Panc1 (cell line): ENCODE measurements at regions not wholly inside any gene's neighbourhood (a gene's known extent, or its start where the extent isn't known, plus 50 kb on each side); places are given as distances from the start of the nearest gene placed in this dataset.

ENCODE experiments used
- ATAC-seq: fragments of 200-7000 bp; cut with Tn5 transposase; 2 replicates; pipeline ENCODE4 v1.9.1; 2020; ENCODE audit warnings: mild to moderate bottlenecking, moderate library complexity
- BruUV-seq: library from RNA; stranded (reverse); fragments of 400-500 nt; replicated peaks from 2 replicates; lab custom pipeline; 2021; lab: Mats Ljungman, UMichigan
- CTCF ChIA-PET: fragments of 300-600 bp; sonication (Branson Sonifier 250); formaldehyde crosslinking; loops from one replicate; lab custom pipeline; 2022; ENCODE audit warnings: antibody characterized with exemption; lab: Charles Lee
- POLR2A ChIA-PET: fragments of 300-600 bp; sonication (Branson Sonifier 250); formaldehyde crosslinking; loops from one replicate; lab custom pipeline; 2022; ENCODE audit warnings: antibody characterized with exemption; lab: Charles Lee
- DNase-seq: peaks from one replicate; pipeline ENCODE4 v3.0.0-alpha.2; 2010; ENCODE audit warnings: low read depth, low spot score
- H3K27ac ChIP-seq: 2 replicates; pipeline ENCODE4 v1.5.1; 2011; ENCODE audit warnings: mild to moderate bottlenecking, low read length, inconsistent platforms
- H3K27me3 ChIP-seq: fragments of 200-500 bp; sonication (Bioruptor generic); 2 replicates; pipeline ENCODE4 v1.6.0; 2014; ENCODE audit warnings: low read length, inconsistent platforms; ENCODE audit not compliant: control insufficient read depth, insufficient read depth
- H3K36me3 ChIP-seq: fragments of 200-500 bp; sonication (Bioruptor generic); 2 replicates; pipeline ENCODE4 v1.5.1; 2014; ENCODE audit warnings: inconsistent platforms, mild to moderate bottlenecking, low read length, moderate library complexity; ENCODE audit not compliant: control insufficient read depth, insufficient read depth
- H3K4me1 ChIP-seq: 2 replicates; pipeline ENCODE4 v1.5.1; 2011; ENCODE audit warnings: inconsistent platforms, mild to moderate bottlenecking, low read length, moderate library complexity; ENCODE audit not compliant: control insufficient read depth, insufficient read depth
- H3K4me3 ChIP-seq, 2 experiments: 2 replicates each; pipeline ENCODE4 v1.5.1; 2011 to 2012; ENCODE audit warnings: low read depth in 2 of 2, low read length in 2 of 2, mild to moderate bottlenecking in 2 of 2, inconsistent platforms in 1 of 2, moderate library complexity in 1 of 2
- H3K9me3 ChIP-seq: fragments of 200-500 bp; sonication (Bioruptor generic); 2 replicates; pipeline ENCODE4 v1.5.1; 2014; ENCODE audit warnings: low read depth, mild to moderate bottlenecking, inconsistent platforms, low read length, moderate library complexity; ENCODE audit not compliant: control insufficient read depth, insufficient read depth
- POLR2AphosphoS5 ChIP-seq: IDR thresholded peaks from 2 replicates; pipeline ENCODE4 v1.6.1; 2012; ENCODE audit warnings: mild to moderate bottlenecking, low read depth, low read length, moderate library complexity
- SIN3A ChIP-seq: IDR thresholded peaks from 2 replicates; pipeline ENCODE4 v1.6.1; 2012; ENCODE audit warnings: low read depth, mild to moderate bottlenecking, low read length, moderate library complexity, borderline replicate concordance; ENCODE audit not compliant: insufficient read depth
- TCF7L2 ChIP-seq: IDR thresholded peaks from 2 replicates; pipeline ENCODE4 v1.6.1; 2011; ENCODE audit warnings: mild to moderate bottlenecking, low read depth, low read length, inconsistent platforms
- in situ Hi-C: cut with HindIII; loops from 2 replicates; pipeline ENCODE4 v1.10.0; 2016; ENCODE audit warnings: low sequenced_read_pairs, low pct_unique_long_range_greater_than_20kb
- intact Hi-C: fragments of 100-400 bp; cut with micrococcal nuclease; formaldehyde crosslinking; loops from one replicate; pipeline ENCODE4 v1.10.0; 2022; ENCODE audit not compliant: unreplicated experiment
- TF ChIP-seq, protein P1 (sequence below): fragments of 450-650 bp; IDR thresholded peaks from 2 replicates; pipeline ENCODE4 v1.5.1; 2017; ENCODE audit warnings: mild to moderate bottlenecking
- TF ChIP-seq, protein P2 (sequence below), 2 experiments: IDR thresholded peaks; 2 replicates each; pipeline ENCODE4 v1.6.1; 2011 to 2012; ENCODE audit warnings: low read depth in 2 of 2, control low read depth in 1 of 2, low read length in 1 of 2, mild to moderate bottlenecking in 1 of 2, moderate library complexity in 1 of 2; ENCODE audit not compliant: insufficient read depth in 1 of 2

DNA sequence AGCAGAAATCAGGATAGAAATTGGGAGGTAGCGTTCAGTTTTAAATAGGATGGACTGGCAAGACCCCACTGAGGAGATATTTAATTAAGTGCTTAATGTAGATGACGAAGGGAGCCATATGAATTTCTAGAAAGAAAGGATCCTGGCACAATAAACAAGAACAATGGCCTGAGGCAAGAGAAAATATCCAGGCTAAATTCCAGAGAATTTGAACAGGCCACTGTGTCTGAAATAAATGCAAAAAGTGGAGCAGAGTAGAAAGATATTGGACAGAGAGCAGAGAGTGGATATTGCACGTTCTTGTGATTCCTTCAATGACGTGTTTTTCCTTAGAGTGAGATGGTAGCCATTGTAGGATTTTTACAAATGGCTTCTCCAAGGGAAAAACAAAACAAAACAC lies 1504.8 kb downstream of the C4orf33 start:
- CTCF ChIA-PET, result no interaction called here
- Histone ChIP-seq H3K27me3 (no peaks in the 10 kb centered on the region), H3K4me3 (no peak overlapping the region), H3K9me3 (no peaks in the 10 kb centered on the region), H3K36me3 (no peaks in the 10 kb centered on the region), H3K4me1 (no peaks in the 10 kb centered on the region; the same call in 1 of the 2 replicates), H3K27ac (no peak overlapping the region)
- in situ Hi-C loops (no loop called here), intact Hi-C loops (no loop called here)
- TF ChIP-seq, protein P1, sequence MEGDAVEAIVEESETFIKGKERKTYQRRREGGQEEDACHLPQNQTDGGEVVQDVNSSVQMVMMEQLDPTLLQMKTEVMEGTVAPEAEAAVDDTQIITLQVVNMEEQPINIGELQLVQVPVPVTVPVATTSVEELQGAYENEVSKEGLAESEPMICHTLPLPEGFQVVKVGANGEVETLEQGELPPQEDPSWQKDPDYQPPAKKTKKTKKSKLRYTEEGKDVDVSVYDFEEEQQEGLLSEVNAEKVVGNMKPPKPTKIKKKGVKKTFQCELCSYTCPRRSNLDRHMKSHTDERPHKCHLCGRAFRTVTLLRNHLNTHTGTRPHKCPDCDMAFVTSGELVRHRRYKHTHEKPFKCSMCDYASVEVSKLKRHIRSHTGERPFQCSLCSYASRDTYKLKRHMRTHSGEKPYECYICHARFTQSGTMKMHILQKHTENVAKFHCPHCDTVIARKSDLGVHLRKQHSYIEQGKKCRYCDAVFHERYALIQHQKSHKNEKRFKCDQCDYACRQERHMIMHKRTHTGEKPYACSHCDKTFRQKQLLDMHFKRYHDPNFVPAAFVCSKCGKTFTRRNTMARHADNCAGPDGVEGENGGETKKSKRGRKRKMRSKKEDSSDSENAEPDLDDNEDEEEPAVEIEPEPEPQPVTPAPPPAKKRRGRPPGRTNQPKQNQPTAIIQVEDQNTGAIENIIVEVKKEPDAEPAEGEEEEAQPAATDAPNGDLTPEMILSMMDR, result no peak
- TF ChIP-seq POLR2AphosphoS5, result no peak
- DNase-seq (no peak), ATAC-seq (no peak)
- BruUV-seq, result no TSS peak
- POLR2A ChIA-PET, result no interaction called here

DNA sequence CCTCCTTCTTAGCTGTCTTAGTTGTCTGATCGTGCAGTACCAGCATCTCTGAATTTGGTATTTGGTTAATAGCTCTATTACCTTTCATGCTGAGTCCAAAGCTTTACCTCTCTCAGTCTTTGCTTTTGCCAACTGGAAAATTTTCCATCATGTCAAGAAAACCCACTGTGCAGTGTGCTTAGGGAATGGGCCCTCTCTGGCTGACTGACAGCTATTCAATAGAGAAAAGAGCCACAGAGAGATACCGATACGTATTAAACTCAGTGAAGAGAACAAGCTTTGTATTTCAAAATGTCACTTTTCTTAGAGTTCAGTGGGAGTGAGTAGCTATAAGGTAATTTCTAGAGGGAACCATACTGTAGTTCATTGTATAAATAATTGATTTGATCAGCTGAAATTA lies 1507.1 kb downstream of the C4orf33 start:
- no peak for DNase-seq
- CTCF ChIA-PET, result no interaction called here
- Histone ChIP-seq H3K27me3 (no peaks in the 10 kb centered on the region), H3K4me1 (no peaks in the 10 kb centered on the region; the same call in 1 of the 2 replicates), H3K4me3 (no peak overlapping the region), H3K9me3 (no peaks in the 10 kb centered on the region), H3K36me3 (no peaks in the 10 kb centered on the region), H3K27ac (no peak overlapping the region)
- no TSS peak for BruUV-seq
- intact Hi-C loops, result no loop called here
- TF ChIP-seq POLR2AphosphoS5, result no peak
- TF ChIP-seq SIN3A, result no peak
- TF ChIP-seq, protein P2, sequence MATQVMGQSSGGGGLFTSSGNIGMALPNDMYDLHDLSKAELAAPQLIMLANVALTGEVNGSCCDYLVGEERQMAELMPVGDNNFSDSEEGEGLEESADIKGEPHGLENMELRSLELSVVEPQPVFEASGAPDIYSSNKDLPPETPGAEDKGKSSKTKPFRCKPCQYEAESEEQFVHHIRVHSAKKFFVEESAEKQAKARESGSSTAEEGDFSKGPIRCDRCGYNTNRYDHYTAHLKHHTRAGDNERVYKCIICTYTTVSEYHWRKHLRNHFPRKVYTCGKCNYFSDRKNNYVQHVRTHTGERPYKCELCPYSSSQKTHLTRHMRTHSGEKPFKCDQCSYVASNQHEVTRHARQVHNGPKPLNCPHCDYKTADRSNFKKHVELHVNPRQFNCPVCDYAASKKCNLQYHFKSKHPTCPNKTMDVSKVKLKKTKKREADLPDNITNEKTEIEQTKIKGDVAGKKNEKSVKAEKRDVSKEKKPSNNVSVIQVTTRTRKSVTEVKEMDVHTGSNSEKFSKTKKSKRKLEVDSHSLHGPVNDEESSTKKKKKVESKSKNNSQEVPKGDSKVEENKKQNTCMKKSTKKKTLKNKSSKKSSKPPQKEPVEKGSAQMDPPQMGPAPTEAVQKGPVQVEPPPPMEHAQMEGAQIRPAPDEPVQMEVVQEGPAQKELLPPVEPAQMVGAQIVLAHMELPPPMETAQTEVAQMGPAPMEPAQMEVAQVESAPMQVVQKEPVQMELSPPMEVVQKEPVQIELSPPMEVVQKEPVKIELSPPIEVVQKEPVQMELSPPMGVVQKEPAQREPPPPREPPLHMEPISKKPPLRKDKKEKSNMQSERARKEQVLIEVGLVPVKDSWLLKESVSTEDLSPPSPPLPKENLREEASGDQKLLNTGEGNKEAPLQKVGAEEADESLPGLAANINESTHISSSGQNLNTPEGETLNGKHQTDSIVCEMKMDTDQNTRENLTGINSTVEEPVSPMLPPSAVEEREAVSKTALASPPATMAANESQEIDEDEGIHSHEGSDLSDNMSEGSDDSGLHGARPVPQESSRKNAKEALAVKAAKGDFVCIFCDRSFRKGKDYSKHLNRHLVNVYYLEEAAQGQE (IDR thresholded peaks at IDR 0.05; ENCODE audit: insufficient read depth in 1 of 2, low read depth in 2 of 2, low read length in 1 of 2), result no peak
- TF ChIP-seq TCF7L2, result no peak
- TF ChIP-seq, protein P1, result no peak
- POLR2A ChIA-PET, result no interaction called here
- in situ Hi-C loops, result no loop called here
- ATAC-seq, result no peak
